ENCODE measurements at regions not wholly inside any gene's neighbourhood (a gene's known extent, or its start where the extent isn't known, plus 50 kb on each side); places are given as distances from the start of the nearest gene placed in this dataset.
"Not testable (repeated sequence)": the region's sequence is repeated elsewhere in the genome, so short reads cannot be mapped to it uniquely, and the experiment has no call there.

- no peak for FAIRE-seq
Measured at GRCh38 chr7:23887660-23888059, 177.6 kb downstream of the STK31 start.

GRCh38 chr7:23888958-23889357 is 178.9 kb downstream of the STK31 start:
- FAIRE-seq, result no peak

GRCh38 chr7:23889566-23889965 is 179.5 kb downstream of the STK31 start:
- no peak for FAIRE-seq

GRCh38 chr7:23892019-23892418 is 182.0 kb downstream of the STK31 start:
- no peak for FAIRE-seq

- no peak for FAIRE-seq
Measured at GRCh38 chr7:23893176-23893941, 183.3 kb downstream of the STK31 start.

- FAIRE-seq, result no peak
Measured at GRCh38 chr7:23893942-23894891, 184.2 kb downstream of the STK31 start.

- FAIRE-seq, result no peak
Measured at GRCh38 chr7:23894892-23895569, 185.0 kb downstream of the STK31 start.

- FAIRE-seq, result no peak
Measured at GRCh38 chr7:23895666-23896096, 185.7 kb downstream of the STK31 start.

- FAIRE-seq, result no peak
Measured at GRCh38 chr7:23898619-23899018, 188.6 kb downstream of the STK31 start.

- FAIRE-seq, result not testable (repeated sequence)
Measured at GRCh38 chr7:23904901-23905300, 194.9 kb downstream of the STK31 start.

- no peak for FAIRE-seq
Measured at GRCh38 chr7:23907012-23907411, 197.0 kb downstream of the STK31 start.

- no peak for FAIRE-seq
Measured at GRCh38 chr7:23909426-23909825, 199.4 kb downstream of the STK31 start.

GRCh38 chr7:23912065-23912464 is 202.0 kb downstream of the STK31 start:
- FAIRE-seq, result no peak

- no peak for FAIRE-seq
Measured at GRCh38 chr7:23913016-23913415, 203.0 kb downstream of the STK31 start.

- no peak for FAIRE-seq
Measured at GRCh38 chr7:23915236-23915635, 205.2 kb downstream of the STK31 start.

GRCh38 chr7:23918286-23918685 is 208.3 kb downstream of the STK31 start:
- FAIRE-seq, result no peak

- no peak for FAIRE-seq
Measured at GRCh38 chr7:23918856-23919255, 208.8 kb downstream of the STK31 start.

- FAIRE-seq, result no peak
Measured at GRCh38 chr7:23925088-23925487, 215.1 kb downstream of the STK31 start.

GRCh38 chr7:23927709-23928417 is 217.8 kb downstream of the STK31 start:
- no peak for FAIRE-seq

GRCh38 chr7:23928418-23928775 is 218.4 kb downstream of the STK31 start:
- no peak for FAIRE-seq

GRCh38 chr7:23930312-23930711 is 220.3 kb downstream of the STK31 start:
- FAIRE-seq, result no peak

- no peak for FAIRE-seq
Measured at GRCh38 chr7:23931633-23932032, 221.6 kb downstream of the STK31 start.

GRCh38 chr7:23938215-23938614 is 228.2 kb downstream of the STK31 start:
- FAIRE-seq, result no peak

Data from colon (tissue), 2 donors.